CD4-positive, alpha-beta T cell treated with Interferon alpha-2 for 1 hour (primary cell): ENCODE measurements at regions not wholly inside any gene's neighbourhood (a gene's known extent, or its start where the extent isn't known, plus 50 kb on each side); places are given as distances from the start of the nearest gene placed in this dataset.
"Not testable (repeated sequence)": the region's sequence is repeated elsewhere in the genome, so short reads cannot be mapped to it uniquely, and the experiment has no call there.

Experiments used
- DNase-seq, 2 donors: peaks; one replicate each; pipeline ENCODE4 v3.0.0-alpha.2; 2020 to 2022

GRCh38 chr11:34750692-34751405 is 130.0 kb downstream of the EHF start:
- no peak for DNase-seq

DNA sequence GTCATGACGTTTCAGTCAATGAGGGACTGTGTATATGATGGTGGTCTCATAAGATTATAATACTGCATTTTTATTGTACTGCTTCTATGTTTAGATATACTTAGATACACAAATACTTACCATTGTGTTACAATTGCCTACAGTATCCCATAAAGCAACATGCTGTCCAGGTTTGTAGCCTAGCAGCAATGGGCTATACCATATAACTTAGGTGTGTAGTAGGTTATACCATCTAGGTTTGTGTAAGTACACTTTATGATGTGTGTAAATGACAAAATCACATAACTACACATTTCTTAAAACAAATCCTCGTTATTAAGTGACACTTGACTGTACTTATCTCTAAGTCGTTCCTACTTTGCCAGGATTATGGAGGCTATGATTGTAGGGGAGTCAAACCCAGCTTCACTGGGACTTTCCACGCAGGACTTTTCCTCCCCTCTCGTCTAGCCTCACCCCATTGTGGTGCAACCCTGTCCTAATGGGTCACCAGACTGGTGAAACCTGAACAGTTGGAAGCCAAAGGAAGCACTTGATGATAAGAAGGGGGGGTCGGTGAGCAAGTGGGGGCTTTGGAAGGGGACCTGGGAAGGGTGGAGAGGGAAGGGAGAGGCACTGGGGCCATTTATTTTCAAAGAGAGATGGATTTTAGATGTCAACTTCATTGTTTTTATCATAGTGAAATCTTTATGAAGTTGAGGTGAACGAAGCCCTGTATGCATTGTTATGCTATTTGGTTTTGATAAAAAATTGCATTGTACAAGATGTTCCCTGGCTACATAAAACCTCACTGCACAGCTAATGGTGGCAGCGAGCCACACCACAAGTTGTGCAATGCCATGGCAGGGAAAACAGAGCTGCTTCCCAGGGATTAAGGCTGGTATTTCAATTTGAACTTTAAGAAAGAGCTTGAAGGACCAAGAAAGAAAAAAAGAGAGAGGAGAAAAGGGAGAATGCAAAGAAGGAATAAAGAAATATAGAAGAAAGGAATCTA is 129.1 kb downstream of the EHF start:
- DNase-seq = no peak

DNA sequence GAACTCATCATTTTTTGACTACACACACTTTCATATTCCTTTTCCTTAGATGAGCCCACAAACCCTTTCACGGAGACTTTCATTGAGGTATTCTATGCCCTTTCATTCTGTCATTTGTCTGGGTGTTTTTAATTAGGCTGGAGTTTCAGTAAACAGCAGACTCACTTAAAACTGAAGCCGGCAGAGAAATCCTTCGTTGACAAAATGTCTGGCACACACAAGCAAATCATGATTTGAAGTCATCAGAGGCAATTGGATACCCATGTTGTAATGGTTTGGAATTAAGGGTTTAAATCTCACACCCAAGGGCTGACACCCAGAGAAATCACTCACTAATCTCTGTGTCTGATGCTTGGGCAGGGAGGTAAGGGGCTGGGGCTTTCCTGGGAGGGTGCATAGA is 127.1 kb downstream of the EHF start:
- no peak for DNase-seq

DNA sequence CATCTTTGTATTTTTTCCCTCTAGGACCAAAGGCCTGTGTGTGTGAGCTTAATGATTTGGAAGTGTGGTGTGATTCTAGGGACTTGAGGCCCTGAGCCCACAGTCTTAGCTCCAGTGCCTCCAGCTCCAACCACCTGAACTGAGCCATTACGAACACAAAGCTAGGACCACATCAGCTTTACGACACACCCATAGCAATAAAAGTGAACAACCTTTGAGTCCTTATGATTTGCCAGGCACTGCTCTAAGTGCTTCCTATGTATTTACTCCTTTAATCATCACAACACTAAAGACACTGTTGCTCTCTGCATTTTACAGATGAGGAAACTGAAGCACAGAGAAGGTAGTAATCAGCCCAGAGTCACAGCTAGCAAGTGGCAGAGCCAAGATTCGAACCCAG is 126.4 kb downstream of the EHF start:
- DNase-seq = no peak

GRCh38 chr11:34745195-34745594 is 124.3 kb downstream of the EHF start:
- no peak for DNase-seq

- DNase-seq = no peak
Observed at GRCh38 chr11:34744511-34744910, 123.6 kb downstream of the EHF start.

DNA sequence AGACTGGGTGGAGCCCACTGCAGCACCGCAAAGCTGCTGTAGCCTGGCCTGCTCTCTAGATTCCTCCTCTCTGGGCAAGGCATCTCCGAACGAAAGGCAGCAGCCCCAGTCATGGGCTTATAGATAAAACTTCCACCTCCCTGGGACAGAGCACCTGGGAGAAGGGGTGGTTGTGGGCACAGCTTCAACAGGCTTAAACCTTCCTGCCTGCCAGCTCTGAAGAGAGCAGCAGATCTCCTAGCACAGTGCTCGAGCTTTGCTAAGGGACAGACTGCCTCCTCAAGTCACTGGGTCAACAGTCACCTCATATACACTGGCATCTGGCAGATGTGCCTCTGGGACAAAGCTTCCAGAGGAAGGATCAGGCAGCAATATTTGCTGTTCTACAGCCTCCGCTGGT is 117.3 kb downstream of the EHF start:
- DNase-seq = no peak

- no peak for DNase-seq
Observed at GRCh38 chr11:34732831-34733230, 111.9 kb downstream of the EHF start.

- no peak for DNase-seq
Observed at GRCh38 chr11:34731603-34732002, 110.7 kb downstream of the EHF start.

- DNase-seq = no peak
Observed at GRCh38 chr11:34730544-34731295, 109.8 kb downstream of the EHF start.

DNA sequence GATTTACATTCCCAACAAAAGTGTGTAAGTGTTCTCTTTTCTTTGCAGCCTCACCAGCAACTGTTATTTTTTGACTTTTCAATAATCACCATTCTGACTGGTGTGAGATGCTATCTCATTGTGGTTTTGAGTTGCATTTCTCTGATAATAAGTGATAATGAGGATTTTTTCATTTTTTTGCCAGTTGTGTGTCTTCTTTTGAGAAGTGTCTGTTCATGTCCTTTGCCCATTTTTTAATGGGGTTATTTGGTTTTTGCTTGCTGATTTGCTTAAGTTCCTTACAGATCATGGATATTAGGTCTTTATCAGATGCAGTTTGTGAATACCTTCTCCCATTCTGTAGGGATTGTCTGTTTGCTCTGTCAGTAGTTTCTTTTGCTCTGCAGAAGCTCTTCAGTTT is 107.7 kb downstream of the EHF start:
- no peak for DNase-seq

DNA sequence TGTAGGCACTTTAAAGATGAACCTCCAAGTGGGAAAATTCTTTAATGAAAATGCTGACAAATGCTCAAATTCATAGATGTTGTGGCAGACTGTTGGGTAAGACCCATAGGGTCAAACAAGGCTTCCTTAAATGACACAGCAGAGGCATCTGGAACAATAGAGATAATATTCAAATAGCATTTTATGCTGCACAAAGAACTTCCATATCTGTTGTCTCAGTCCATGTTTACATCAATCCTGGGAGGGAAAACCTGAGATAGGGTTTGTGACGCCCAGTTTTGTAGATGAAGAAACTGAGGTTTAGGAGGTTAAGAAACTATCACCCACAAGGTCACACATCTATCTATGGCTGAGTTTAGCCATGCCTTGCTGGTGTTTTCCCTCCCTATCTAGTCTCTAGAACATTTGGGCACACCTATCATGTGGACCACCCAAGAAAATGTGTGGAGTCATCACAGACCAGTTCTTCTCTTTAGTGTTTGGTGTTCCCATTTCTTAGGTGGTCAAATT is 106.4 kb downstream of the EHF start:
- no peak for DNase-seq

GRCh38 chr11:34724973-34725372 is 104.1 kb downstream of the EHF start:
- no peak for DNase-seq

- DNase-seq = no peak
Observed at GRCh38 chr11:34721646-34722045, 100.8 kb downstream of the EHF start.

GRCh38 chr11:34719303-34719848 is 98.5 kb downstream of the EHF start:
- DNase-seq = no peak

GRCh38 chr11:34713631-34714030 is 92.7 kb downstream of the EHF start:
- DNase-seq = not testable (repeated sequence)
